Vagina (tissue), 2 donors: ENCODE measurements at regions not wholly inside any gene's neighbourhood (a gene's known extent, or its start where the extent isn't known, plus 50 kb on each side); places are given as distances from the start of the nearest gene placed in this dataset.

Source experiments
- DNase-seq, 2 donors: peaks; one replicate each; pipeline ENCODE4 v3.0.0-alpha.2; 2017; ENCODE audit errors: extremely low spot score in 2 of 2
- H3K27ac ChIP-seq: fragments of 200-600 bp; sonication (generic); one replicate; pipeline ENCODE4 v1.5.1; 2019
- H3K27me3 ChIP-seq: fragments of 200-600 bp; sonication (generic); one replicate; pipeline ENCODE4 v1.5.1; 2019
- H3K36me3 ChIP-seq, 2 donors: fragments of 200-600 bp; sonication (generic); one replicate each; pipeline ENCODE4 v1.5.1; 2017 to 2019
- H3K4me1 ChIP-seq: fragments of 200-600 bp; sonication (generic); one replicate; pipeline ENCODE4 v1.5.1; 2019
- H3K4me3 ChIP-seq, 2 donors: fragments of 200-600 bp; sonication (generic); 1 replicate in 1 of 2; 2 replicates in 1 of 2; pipeline ENCODE4 v1.5.1; 2016 to 2019
- H3K9me3 ChIP-seq: fragments of 200-600 bp; sonication (generic); one replicate; pipeline ENCODE4 v1.5.1; 2019
- POLR2A ChIP-seq, 2 donors: fragments of 450-650 bp; IDR thresholded peaks; one replicate each; pipeline ENCODE4 v1.6.1; 2017; ENCODE audit warnings: antibody characterized with exemption in 2 of 2, mild to moderate bottlenecking in 2 of 2, moderate library complexity in 2 of 2
- POLR2AphosphoS5 ChIP-seq, 2 donors: sonication (generic); formaldehyde crosslinking; IDR thresholded peaks; one replicate each; pipeline ENCODE4 v1.9.0; 2017; ENCODE audit warnings: antibody characterized with exemption in 2 of 2, mild to moderate bottlenecking in 2 of 2, low read depth in 1 of 2; ENCODE audit not compliant: insufficient read depth in 1 of 2
- intact Hi-C: fragments of 100-400 bp; cut with DNase I; formaldehyde crosslinking; loops from one replicate; pipeline ENCODE4 v1.15.1; 2023
- TF ChIP-seq, protein P1 (sequence below), 3 experiments: fragments of 450-650 bp in 2 of 3; fragments of 200-600 bp in 1 of 3; sonication (generic) in 1 of 3; IDR thresholded peaks; one replicate each; pipeline ENCODE4 v1.5.1; 2017 to 2019; ENCODE audit warnings: antibody characterized with exemption in 3 of 3, mild to moderate bottlenecking in 2 of 3, moderate library complexity in 2 of 3

DNA sequence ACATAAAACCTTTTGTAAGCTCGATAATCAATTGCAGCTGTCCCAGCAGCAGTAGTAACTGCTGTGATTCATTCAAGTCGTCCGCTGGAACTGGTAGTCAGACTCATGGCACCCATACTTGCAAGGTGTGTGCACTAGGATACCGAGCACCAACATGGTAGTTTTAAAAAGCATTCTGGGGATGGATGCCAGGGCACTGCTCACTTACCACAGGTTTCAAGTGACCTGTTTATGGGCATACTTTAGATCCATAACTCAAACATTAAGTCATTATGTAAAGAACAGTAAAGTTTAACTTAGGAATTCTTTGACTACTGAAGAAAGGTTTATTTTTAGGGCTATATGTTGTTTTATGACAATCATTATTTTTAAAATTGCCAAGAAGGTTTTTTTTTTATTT is 2277.6 kb downstream of the MAT2B start:
- intact Hi-C loops, result no loop called here
- Histone ChIP-seq H3K27me3 (no peaks in the 10 kb centered on the region), H3K4me1 (no peaks in the 10 kb centered on the region)

DNA sequence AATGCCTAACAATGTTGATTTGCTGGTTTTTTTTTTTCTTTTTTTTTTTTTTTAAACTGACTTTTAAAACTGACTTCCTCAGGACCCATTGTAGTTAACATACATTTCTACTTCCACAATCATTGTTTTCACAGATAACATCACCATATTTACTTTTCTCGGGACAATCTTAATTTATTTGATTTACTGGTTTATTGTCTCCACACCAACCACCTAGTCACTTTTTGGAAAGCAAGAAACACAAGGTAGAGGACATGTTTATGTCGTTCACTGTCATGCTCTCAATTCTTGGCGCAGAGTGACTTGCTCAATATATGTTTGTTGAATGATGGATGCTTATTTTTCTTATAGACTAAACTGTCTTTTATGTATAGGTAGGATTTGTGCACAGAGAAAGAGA is 2280.7 kb downstream of the MAT2B start:
- H3K4me3 ChIP-seq, result no peak overlapping the region
- intact Hi-C loops, result no loop called here
- no peaks in the 10 kb centered on the region for H3K27me3 ChIP-seq
- no peak overlapping the region for H3K27ac ChIP-seq
- TF ChIP-seq POLR2AphosphoS5 (IDR thresholded peaks at IDR 0.05; ENCODE audit: insufficient read depth in 1 of 2, low read depth in 1 of 2), result no peak
- TF ChIP-seq, protein P1, sequence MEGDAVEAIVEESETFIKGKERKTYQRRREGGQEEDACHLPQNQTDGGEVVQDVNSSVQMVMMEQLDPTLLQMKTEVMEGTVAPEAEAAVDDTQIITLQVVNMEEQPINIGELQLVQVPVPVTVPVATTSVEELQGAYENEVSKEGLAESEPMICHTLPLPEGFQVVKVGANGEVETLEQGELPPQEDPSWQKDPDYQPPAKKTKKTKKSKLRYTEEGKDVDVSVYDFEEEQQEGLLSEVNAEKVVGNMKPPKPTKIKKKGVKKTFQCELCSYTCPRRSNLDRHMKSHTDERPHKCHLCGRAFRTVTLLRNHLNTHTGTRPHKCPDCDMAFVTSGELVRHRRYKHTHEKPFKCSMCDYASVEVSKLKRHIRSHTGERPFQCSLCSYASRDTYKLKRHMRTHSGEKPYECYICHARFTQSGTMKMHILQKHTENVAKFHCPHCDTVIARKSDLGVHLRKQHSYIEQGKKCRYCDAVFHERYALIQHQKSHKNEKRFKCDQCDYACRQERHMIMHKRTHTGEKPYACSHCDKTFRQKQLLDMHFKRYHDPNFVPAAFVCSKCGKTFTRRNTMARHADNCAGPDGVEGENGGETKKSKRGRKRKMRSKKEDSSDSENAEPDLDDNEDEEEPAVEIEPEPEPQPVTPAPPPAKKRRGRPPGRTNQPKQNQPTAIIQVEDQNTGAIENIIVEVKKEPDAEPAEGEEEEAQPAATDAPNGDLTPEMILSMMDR (IDR thresholded peaks at IDR 0.05), result no peak
- TF ChIP-seq POLR2A (IDR thresholded peaks at IDR 0.05), result no peak
- DNase-seq, result no peak
- no peaks in the 10 kb centered on the region for H3K4me1 ChIP-seq
- H3K36me3 ChIP-seq, result no peaks in the 10 kb centered on the region
- H3K9me3 ChIP-seq, result no peaks in the 10 kb centered on the region

More for the DNA sequence above, 2277.6 kb downstream of the MAT2B start:
- Histone ChIP-seq H3K4me3 (no peak overlapping the region), H3K9me3 (no peaks in the 10 kb centered on the region), H3K27ac (no peak overlapping the region), H3K36me3 (no peaks in the 10 kb centered on the region)
- TF ChIP-seq POLR2A (IDR thresholded peaks at IDR 0.05) (no peak), POLR2AphosphoS5 (IDR thresholded peaks at IDR 0.05; ENCODE audit: insufficient read depth in 1 of 2, low read depth in 1 of 2) (no peak)
- TF ChIP-seq, protein P1 (IDR thresholded peaks at IDR 0.05), result no peak
- no peak for DNase-seq

DNA sequence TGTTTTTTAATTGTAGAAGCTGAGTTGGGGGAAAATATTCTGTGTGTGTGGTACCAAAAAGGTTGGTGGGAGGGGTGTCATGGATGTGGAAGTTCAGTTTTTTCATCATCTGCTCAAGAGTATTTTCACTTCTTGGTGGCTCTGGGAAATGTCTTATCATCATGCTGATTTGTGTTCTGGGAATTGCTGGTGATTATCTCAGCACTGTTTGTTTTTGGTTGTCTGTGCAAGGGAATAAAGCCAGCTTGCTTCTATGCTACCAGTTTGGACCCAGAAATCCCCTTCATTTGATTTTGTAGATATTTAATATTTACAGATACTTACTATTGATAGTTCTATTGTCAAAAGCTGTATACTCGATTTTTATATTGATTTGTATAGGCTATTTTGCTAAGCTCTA is 2289.7 kb downstream of the MAT2B start:
- H3K36me3 ChIP-seq, result no peaks in the 10 kb centered on the region
- no peak overlapping the region for H3K4me3 ChIP-seq
- no peaks in the 10 kb centered on the region for H3K4me1 ChIP-seq
- H3K9me3 ChIP-seq, result no peaks in the 10 kb centered on the region
- H3K27me3 ChIP-seq, result no peaks in the 10 kb centered on the region
- H3K27ac ChIP-seq, result no peak overlapping the region
- TF ChIP-seq, protein P1 (IDR thresholded peaks at IDR 0.05), result no peak
- TF ChIP-seq POLR2A (IDR thresholded peaks at IDR 0.05) (no peak), POLR2AphosphoS5 (IDR thresholded peaks at IDR 0.05; ENCODE audit: insufficient read depth in 1 of 2, low read depth in 1 of 2) (no peak)
- no peak for DNase-seq
- intact Hi-C loops, result no loop called here

DNA sequence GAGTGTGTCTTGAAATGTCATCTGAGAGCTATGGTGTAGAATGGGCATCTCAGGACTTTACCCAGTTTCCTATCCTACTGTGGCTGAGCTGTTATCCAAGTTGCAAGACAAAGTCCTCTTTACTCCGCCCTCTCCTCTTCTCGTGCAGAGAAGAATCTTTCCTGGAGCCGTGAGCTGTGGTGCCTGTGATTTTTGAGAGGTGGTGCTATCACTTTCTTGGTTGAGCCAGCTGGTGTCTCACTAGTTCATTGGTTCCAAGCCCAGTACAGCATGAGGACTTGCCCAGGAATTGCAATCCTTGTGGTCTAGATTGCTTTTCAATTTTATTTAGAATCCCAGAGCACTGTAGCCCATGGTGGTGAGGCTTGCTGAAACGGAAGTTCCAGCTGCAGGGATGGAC is 2300.3 kb downstream of the MAT2B start:
- no peaks in the 10 kb centered on the region for H3K27me3 ChIP-seq
- H3K4me1 ChIP-seq, result no peaks in the 10 kb centered on the region
- no peak overlapping the region for H3K4me3 ChIP-seq
- no peaks in the 10 kb centered on the region for H3K36me3 ChIP-seq
- no peaks in the 10 kb centered on the region for H3K9me3 ChIP-seq
- intact Hi-C loops, result no loop called here
- DNase-seq, result no peak
- no peak overlapping the region for H3K27ac ChIP-seq
- TF ChIP-seq POLR2AphosphoS5 (IDR thresholded peaks at IDR 0.05; ENCODE audit: insufficient read depth in 1 of 2, low read depth in 1 of 2) (no peak), POLR2A (IDR thresholded peaks at IDR 0.05) (no peak)
- TF ChIP-seq, protein P1 (IDR thresholded peaks at IDR 0.05), result no peak

- Histone ChIP-seq H3K36me3 (no peaks in the 10 kb centered on the region), H3K27me3 (no peaks in the 10 kb centered on the region), H3K4me3 (no peak overlapping the region), H3K27ac (no peak overlapping the region), H3K4me1 (no peaks in the 10 kb centered on the region), H3K9me3 (no peaks in the 10 kb centered on the region)
- no peak for TF ChIP-seq POLR2AphosphoS5 (IDR thresholded peaks at IDR 0.05; ENCODE audit: insufficient read depth in 1 of 2, low read depth in 1 of 2)
- no peak for TF ChIP-seq POLR2A (IDR thresholded peaks at IDR 0.05)
- TF ChIP-seq, protein P1 (IDR thresholded peaks at IDR 0.05), result no peak
- DNase-seq, result no peak
- intact Hi-C loops, result no loop called here
Observed at GRCh38 chr5:165808335-165808734, 2302.9 kb downstream of the MAT2B start.
